ENCODE measurements at regions not wholly inside any gene's neighbourhood (a gene's known extent, or its start where the extent isn't known, plus 50 kb on each side); places are given as distances from the start of the nearest gene placed in this dataset.

DNA sequence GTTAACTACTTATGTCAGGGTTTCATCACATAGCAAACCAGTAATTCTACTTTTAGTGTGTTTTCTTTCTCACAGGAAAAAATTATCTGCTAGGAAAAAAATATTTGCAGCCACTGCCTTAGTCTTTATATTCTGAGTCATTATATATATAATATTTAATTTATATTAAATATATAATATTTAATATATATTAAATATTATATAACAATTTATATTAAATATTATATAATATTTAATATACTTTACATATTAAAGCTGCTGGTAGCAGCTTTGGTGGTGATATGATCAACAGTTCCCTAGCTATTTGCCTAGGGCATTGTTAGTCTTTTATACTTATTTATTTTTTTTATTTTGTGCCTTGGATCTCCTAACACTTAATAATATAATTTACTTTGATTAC lies 381.6 kb downstream of the STIM2 start:
- TF ChIP-seq, protein P1, sequence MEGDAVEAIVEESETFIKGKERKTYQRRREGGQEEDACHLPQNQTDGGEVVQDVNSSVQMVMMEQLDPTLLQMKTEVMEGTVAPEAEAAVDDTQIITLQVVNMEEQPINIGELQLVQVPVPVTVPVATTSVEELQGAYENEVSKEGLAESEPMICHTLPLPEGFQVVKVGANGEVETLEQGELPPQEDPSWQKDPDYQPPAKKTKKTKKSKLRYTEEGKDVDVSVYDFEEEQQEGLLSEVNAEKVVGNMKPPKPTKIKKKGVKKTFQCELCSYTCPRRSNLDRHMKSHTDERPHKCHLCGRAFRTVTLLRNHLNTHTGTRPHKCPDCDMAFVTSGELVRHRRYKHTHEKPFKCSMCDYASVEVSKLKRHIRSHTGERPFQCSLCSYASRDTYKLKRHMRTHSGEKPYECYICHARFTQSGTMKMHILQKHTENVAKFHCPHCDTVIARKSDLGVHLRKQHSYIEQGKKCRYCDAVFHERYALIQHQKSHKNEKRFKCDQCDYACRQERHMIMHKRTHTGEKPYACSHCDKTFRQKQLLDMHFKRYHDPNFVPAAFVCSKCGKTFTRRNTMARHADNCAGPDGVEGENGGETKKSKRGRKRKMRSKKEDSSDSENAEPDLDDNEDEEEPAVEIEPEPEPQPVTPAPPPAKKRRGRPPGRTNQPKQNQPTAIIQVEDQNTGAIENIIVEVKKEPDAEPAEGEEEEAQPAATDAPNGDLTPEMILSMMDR (IDR thresholded peaks at IDR 0.05) = no peak
- no peak for TF ChIP-seq POLR2A (IDR thresholded peaks at IDR 0.05)

Measured in heart left ventricle (tissue), 13 donors.